HT-29 (cell line): ENCODE measurements at regions not wholly inside any gene's neighbourhood (a gene's known extent, or its start where the extent isn't known, plus 50 kb on each side); places are given as distances from the start of the nearest gene placed in this dataset.

ENCODE experiments used
- DNase-seq: peaks from one replicate; pipeline ENCODE4 v3.0.0-alpha.2; 2015; ENCODE audit warnings: low spot score

- no peak for DNase-seq
Measured at GRCh38 chr13:107477772-107478379, 737.5 kb downstream of the LIG4 start.

GRCh38 chr13:107475753-107476453 is 739.4 kb downstream of the LIG4 start:
- DNase-seq, result no peak

GRCh38 chr13:107473253-107473652 is 742.1 kb downstream of the LIG4 start:
- no peak for DNase-seq

- no peak for DNase-seq
Measured at GRCh38 chr13:107466326-107467099, 748.8 kb downstream of the LIG4 start.

GRCh38 chr13:107462501-107462900 is 752.8 kb downstream of the LIG4 start:
- no peak for DNase-seq

GRCh38 chr13:107461751-107462150 is 753.6 kb downstream of the LIG4 start:
- no peak for DNase-seq

GRCh38 chr13:107459430-107459829 is 755.9 kb downstream of the LIG4 start:
- no peak for DNase-seq

- no peak for DNase-seq
Measured at GRCh38 chr13:107458269-107458668, 757.1 kb downstream of the LIG4 start.

- no peak for DNase-seq
Measured at GRCh38 chr13:107457686-107458085, 757.6 kb downstream of the LIG4 start.

GRCh38 chr13:107456431-107456830 is 758.9 kb downstream of the LIG4 start:
- no peak for DNase-seq

GRCh38 chr13:107452833-107453232 is 762.5 kb downstream of the LIG4 start:
- DNase-seq, result no peak

- no peak for DNase-seq
Measured at GRCh38 chr13:107450931-107451330, 764.4 kb downstream of the LIG4 start.

GRCh38 chr13:107450431-107450830 is 764.9 kb downstream of the LIG4 start:
- DNase-seq, result no peak

GRCh38 chr13:107447591-107447990 is 767.7 kb downstream of the LIG4 start:
- DNase-seq, result no peak

- DNase-seq, result no peak
Measured at GRCh38 chr13:107441279-107441678, 774.1 kb downstream of the LIG4 start.

GRCh38 chr13:107438251-107438650 is 777.1 kb downstream of the LIG4 start:
- DNase-seq, result no peak

GRCh38 chr13:107434347-107434746 is 781.0 kb downstream of the LIG4 start:
- DNase-seq, result no peak

GRCh38 chr13:107427536-107427935 is 787.8 kb downstream of the LIG4 start:
- DNase-seq, result no peak

- DNase-seq, result no peak
Measured at GRCh38 chr13:107422421-107422820, 792.9 kb downstream of the LIG4 start.

- DNase-seq, result no peak
Measured at GRCh38 chr13:107421951-107422350, 793.4 kb downstream of the LIG4 start.

GRCh38 chr13:107421028-107421427 is 794.3 kb downstream of the LIG4 start:
- DNase-seq, result no peak

GRCh38 chr13:107413005-107413404 is 802.3 kb downstream of the LIG4 start:
- DNase-seq, result no peak

GRCh38 chr13:107407074-107407473 is 808.3 kb downstream of the LIG4 start:
- DNase-seq, result no peak
